SU-DHL-6 (cell line): ENCODE measurements at regions not wholly inside any gene's neighbourhood (a gene's known extent, or its start where the extent isn't known, plus 50 kb on each side); places are given as distances from the start of the nearest gene placed in this dataset.

Experiments used
- H2AFZ ChIP-seq: fragments of 200-600 bp; sonication (generic); 2 replicates; pipeline ENCODE4 v1.6.1; 2014; ENCODE audit warnings: low read depth, mild to moderate bottlenecking, moderate library complexity, mixed read lengths, antibody characterized with exemption, low read length; ENCODE audit not compliant: severe bottlenecking
- H3F3A ChIP-seq: fragments of 200-600 bp; shearing (Covaris generic); 2 replicates; pipeline ENCODE4 v1.6.0; 2016; ENCODE audit warnings: antibody characterized with exemption, mild to moderate bottlenecking; ENCODE audit not compliant: insufficient read depth
- H3K27ac ChIP-seq: fragments of 200-600 bp; sonication (generic); 2 replicates; pipeline ENCODE4 v1.5.1; 2016; ENCODE audit warnings: low read depth, mild to moderate bottlenecking, low read length, moderate library complexity, mixed read lengths
- H3K27me3 ChIP-seq: fragments of 200-600 bp; sonication (generic), shearing (Covaris generic); 2 replicates; pipeline ENCODE4 v1.6.0; 2014; ENCODE audit warnings: mild to moderate bottlenecking, low read length
- H3K36me3 ChIP-seq: fragments of 200-600 bp; sonication (generic); 2 replicates; pipeline ENCODE4 v1.6.1; 2014; ENCODE audit warnings: mild to moderate bottlenecking, low read length, mixed read lengths
- H3K4me2 ChIP-seq: fragments of 300-600, 200-600 bp; shearing (Covaris generic), sonication (generic); 2 replicates; pipeline ENCODE4 v1.6.0; 2014; ENCODE audit warnings: low read length, low read depth, mild to moderate bottlenecking; ENCODE audit not compliant: poor library complexity, severe bottlenecking
- H3K4me3 ChIP-seq: fragments of 200-600 bp; sonication (generic); 2 replicates; pipeline ENCODE4 v1.5.1; 2014; ENCODE audit warnings: antibody characterized with exemption, low read length, mild to moderate bottlenecking, mixed read lengths; ENCODE audit not compliant: insufficient read depth, poor library complexity, severe bottlenecking
- H3K79me2 ChIP-seq: fragments of 200-600 bp; sonication (generic); 2 replicates; pipeline ENCODE4 v1.6.1; 2014; ENCODE audit warnings: mild to moderate bottlenecking, low read length, moderate library complexity; ENCODE audit not compliant: insufficient read depth
- H3K9ac ChIP-seq: fragments of 200-600 bp; sonication (generic); 2 replicates; pipeline ENCODE4 v1.7.0; 2014; ENCODE audit warnings: mild to moderate bottlenecking, low read length
- H3K9me2 ChIP-seq: fragments of 200-600 bp; sonication (generic); replicated peaks from 2 replicates; pipeline ENCODE4 v1.6.1; 2014; ENCODE audit warnings: low read length; ENCODE audit not compliant: insufficient read depth
- H3K9me3 ChIP-seq: fragments of 200-600 bp; sonication (generic); 2 replicates; pipeline ENCODE4 v1.6.1; 2014; ENCODE audit warnings: low read length, mixed read lengths; ENCODE audit not compliant: insufficient read depth
- H4K20me1 ChIP-seq: fragments of 200-600 bp; sonication (generic); 2 replicates; pipeline ENCODE4 v1.6.1; 2014; ENCODE audit warnings: low read depth, mild to moderate bottlenecking, antibody characterized with exemption, low read length, moderate library complexity, mixed read lengths
- CTCF ChIP-seq: fragments of 200-600 bp; sonication (generic); IDR thresholded peaks from one replicate; pipeline ENCODE4 v1.5.1; 2017; ENCODE audit warnings: antibody characterized with exemption, mild to moderate bottlenecking, low read length, moderate library complexity; ENCODE audit not compliant: insufficient read depth, poor library complexity, severe bottlenecking
- EZH2phosphoT487 ChIP-seq: fragments of 200-600 bp; sonication (generic), shearing (Covaris generic); conservative IDR thresholded peaks from 2 replicates; pipeline ENCODE4 v1.6.1; 2018; ENCODE audit warnings: mild to moderate bottlenecking, antibody characterized with exemption, low read length, moderate library complexity, mixed read lengths

GRCh38 chr2:49811502-49811901 is 657.2 kb upstream of the FSHR start:
- H3K9me2 ChIP-seq: no peaks in the 10 kb centered on the region
- no peaks in the 10 kb centered on the region for H3K79me2 ChIP-seq
- H3K9ac ChIP-seq: no peak overlapping the region
- no peak for TF ChIP-seq EZH2phosphoT487
- TF ChIP-seq CTCF: no peak
- no peaks in the 10 kb centered on the region for H3F3A ChIP-seq
- no peaks in the 10 kb centered on the region for H3K9me3 ChIP-seq
- no peak overlapping the region for H3K27ac ChIP-seq
- no peak overlapping the region for H3K4me3 ChIP-seq
- no peaks in the 10 kb centered on the region for H3K36me3 ChIP-seq
- no peak overlapping the region for H2AFZ ChIP-seq
- H3K27me3 ChIP-seq: no peaks in the 10 kb centered on the region
- no peaks in the 10 kb centered on the region for H4K20me1 ChIP-seq
- no peak overlapping the region for H3K4me2 ChIP-seq

GRCh38 chr2:49807689-49808088 is 653.4 kb upstream of the FSHR start:
- Histone ChIP-seq H2AFZ (no peak overlapping the region), H3K9me2 (no peaks in the 10 kb centered on the region)

GRCh38 chr2:49804111-49804510 is 649.8 kb upstream of the FSHR start:
- Histone ChIP-seq H2AFZ (no peak overlapping the region), H3K9me2 (no peaks in the 10 kb centered on the region), H3K9ac (no peak overlapping the region), H3K36me3 (no peaks in the 10 kb centered on the region), H3K9me3 (no peaks in the 10 kb centered on the region), H3K27ac (no peak overlapping the region), H3F3A (no peaks in the 10 kb centered on the region), H3K4me2 (no peak overlapping the region), H3K79me2 (no peaks in the 10 kb centered on the region), H3K4me3 (no peak overlapping the region), H3K27me3 (no peaks in the 10 kb centered on the region), H4K20me1 (no peaks in the 10 kb centered on the region)
- TF ChIP-seq CTCF: no peak
- TF ChIP-seq EZH2phosphoT487: no peak

More at GRCh38 chr2:49807689-49808088, 653.4 kb upstream of the FSHR start:
- TF ChIP-seq CTCF (no peak), EZH2phosphoT487 (no peak)
- Histone ChIP-seq H3K27me3 (no peaks in the 10 kb centered on the region), H3K36me3 (no peaks in the 10 kb centered on the region), H3K9ac (no peak overlapping the region), H3K4me2 (no peak overlapping the region), H3K9me3 (no peaks in the 10 kb centered on the region), H3K79me2 (no peaks in the 10 kb centered on the region), H3K27ac (no peak overlapping the region), H4K20me1 (no peaks in the 10 kb centered on the region), H3F3A (no peaks in the 10 kb centered on the region), H3K4me3 (no peak overlapping the region)
